ENCODE measurements at regions not wholly inside any gene's neighbourhood (a gene's known extent, or its start where the extent isn't known, plus 50 kb on each side); places are given as distances from the start of the nearest gene placed in this dataset.

GRCh38 chr2:216576616-216577015 lies 56.6 kb upstream of the IGFBP2 start:
- no peaks in the 10 kb centered on the region for H3K4me1 Mint-ChIP-seq
- H3K36me3 Mint-ChIP-seq (ENCODE audit: low read depth) = no peaks in the 10 kb centered on the region
- TF ChIP-seq CTCF (IDR thresholded peaks at IDR 0.05; ENCODE audit: unreplicated experiment in 3 of 3) = no peak
- peaks cover 4% of the 10 kb centered on the region for H3K27me3 Mint-ChIP-seq (ENCODE audit: low read depth)
- peaks cover 4% of the 10 kb centered on the region for H3K9me3 Mint-ChIP-seq
- no peak overlapping the region for H3K4me3 Mint-ChIP-seq
- H3K27ac Mint-ChIP-seq = no peak overlapping the region

- peaks cover 3% of the 10 kb centered on the region for H3K9me3 Mint-ChIP-seq
- no peak for TF ChIP-seq CTCF (IDR thresholded peaks at IDR 0.05; ENCODE audit: unreplicated experiment in 3 of 3)
- no peak overlapping the region for H3K4me3 Mint-ChIP-seq
- H3K27ac Mint-ChIP-seq = no peak overlapping the region
- H3K36me3 Mint-ChIP-seq (ENCODE audit: low read depth) = no peaks in the 10 kb centered on the region
- H3K4me1 Mint-ChIP-seq = no peaks in the 10 kb centered on the region
- peaks cover 4% of the 10 kb centered on the region for H3K27me3 Mint-ChIP-seq (ENCODE audit: low read depth)
Measured at GRCh38 chr2:216578325-216578724, 54.9 kb upstream of the IGFBP2 start.

- no peak overlapping the region for H3K4me3 Mint-ChIP-seq
- no peak for TF ChIP-seq CTCF (IDR thresholded peaks at IDR 0.05; ENCODE audit: unreplicated experiment in 3 of 3)
- H3K36me3 Mint-ChIP-seq (ENCODE audit: low read depth) = no peaks in the 10 kb centered on the region
- H3K27ac Mint-ChIP-seq = no peak overlapping the region
- peaks cover under 1% of the 10 kb centered on the region for H3K4me1 Mint-ChIP-seq
- H3K27me3 Mint-ChIP-seq (ENCODE audit: low read depth) = peaks cover 4% of the 10 kb centered on the region
- peaks cover 3% of the 10 kb centered on the region for H3K9me3 Mint-ChIP-seq
Measured at GRCh38 chr2:216583147-216583546, 50.1 kb upstream of the IGFBP2 start.
